NCI-H748 (cell line): ENCODE measurements at regions not wholly inside any gene's neighbourhood (a gene's known extent, or its start where the extent isn't known, plus 50 kb on each side); places are given as distances from the start of the nearest gene placed in this dataset.

ENCODE experiments used
- DNase-seq: peaks from one replicate; lab custom pipeline; 2025; ENCODE audit not compliant: unreplicated experiment; lab: John Stamatoyannopoulos, UW

GRCh38 chr2:118738524-118739308, 108.7 kb downstream of the EN1 start:
- DNase-seq: no peak

DNA sequence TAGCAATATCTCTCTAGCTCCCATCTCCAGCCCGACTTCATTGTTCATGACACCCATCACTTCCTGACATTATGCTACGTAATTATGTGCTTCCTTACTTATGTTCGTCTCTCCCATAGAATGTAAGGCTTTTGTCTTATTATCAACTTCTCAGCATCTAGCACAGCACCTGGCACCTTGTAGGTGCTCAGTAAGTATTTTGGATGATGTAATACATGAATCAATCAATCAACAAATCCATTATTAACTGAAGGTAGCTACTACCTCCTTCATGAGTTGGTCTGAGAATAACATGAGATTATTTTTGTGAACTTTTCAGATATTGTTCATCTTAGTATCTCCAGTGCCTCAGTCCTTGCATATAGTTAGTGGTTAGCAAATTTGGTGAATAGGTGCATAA, 109.3 kb downstream of the EN1 start:
- DNase-seq: no peak

GRCh38 chr2:118737684-118738083, 109.8 kb downstream of the EN1 start:
- DNase-seq: peak; percentile 42

GRCh38 chr2:118732432-118732831, 115.0 kb downstream of the EN1 start:
- DNase-seq: no peak

GRCh38 chr2:118731413-118731812, 116.0 kb downstream of the EN1 start:
- no peak for DNase-seq

DNA sequence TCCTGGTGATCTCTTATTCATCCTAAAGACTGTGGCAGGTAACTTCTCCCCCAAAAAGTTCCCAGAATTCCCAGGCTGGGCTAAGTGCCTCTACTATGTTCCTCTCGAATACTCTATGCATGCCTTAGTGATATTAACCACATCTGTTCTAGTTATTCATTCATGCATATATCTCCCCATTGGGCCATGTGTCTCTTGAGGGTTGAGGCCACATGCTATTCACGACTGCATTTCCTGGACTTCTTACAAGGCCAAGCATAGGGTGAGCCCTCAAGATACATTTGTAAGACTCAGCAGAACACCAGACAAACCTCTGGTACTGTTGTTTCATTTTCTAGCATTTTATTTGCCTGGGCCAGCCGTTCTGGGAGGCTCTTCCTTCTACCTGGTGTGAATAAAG, 117.0 kb downstream of the EN1 start:
- DNase-seq: no peak

DNA sequence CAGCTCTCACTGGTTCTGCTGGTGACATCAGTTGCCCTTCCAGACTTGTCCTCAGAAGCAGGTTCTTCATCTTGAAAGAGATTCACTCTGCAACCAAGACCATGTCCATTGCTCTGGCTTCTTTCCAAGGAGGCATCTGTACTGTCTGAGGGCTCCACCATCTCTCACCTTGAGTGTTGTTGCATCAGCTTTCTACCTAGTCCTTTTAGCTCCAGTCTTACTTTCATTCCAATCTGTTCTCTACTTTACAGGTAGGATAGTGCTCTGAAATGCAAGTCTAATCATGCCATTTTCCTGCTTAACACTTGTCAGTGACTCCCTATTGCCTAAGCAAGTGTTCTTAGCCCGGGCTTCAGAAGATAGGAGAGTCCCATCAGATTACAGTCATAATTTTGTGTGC, 117.7 kb downstream of the EN1 start:
- no peak for DNase-seq

- no peak for DNase-seq
Measured at GRCh38 chr2:118728984-118729383, 118.5 kb downstream of the EN1 start.

GRCh38 chr2:118726821-118727220, 120.6 kb downstream of the EN1 start:
- no peak for DNase-seq

DNA sequence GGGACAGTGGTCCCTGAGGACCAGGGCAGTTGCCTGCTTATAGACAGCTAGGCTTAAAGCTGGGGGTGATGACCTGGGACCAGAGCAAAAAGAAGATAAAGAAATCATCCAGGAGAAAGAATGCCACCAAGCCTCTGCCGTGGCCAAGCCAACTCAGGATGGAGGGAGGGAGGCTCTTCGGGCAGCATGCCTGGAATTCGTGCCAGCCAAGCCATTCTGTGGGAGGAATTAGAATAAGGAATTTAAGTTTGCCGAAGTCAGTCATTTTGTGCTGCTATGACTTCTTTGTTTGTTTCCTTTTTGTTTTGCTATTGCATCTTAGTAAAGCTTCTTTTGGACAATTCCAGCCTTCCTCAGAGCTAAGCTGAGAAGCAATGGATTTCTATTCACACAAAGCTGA, 124.1 kb downstream of the EN1 start:
- DNase-seq: no peak

DNA sequence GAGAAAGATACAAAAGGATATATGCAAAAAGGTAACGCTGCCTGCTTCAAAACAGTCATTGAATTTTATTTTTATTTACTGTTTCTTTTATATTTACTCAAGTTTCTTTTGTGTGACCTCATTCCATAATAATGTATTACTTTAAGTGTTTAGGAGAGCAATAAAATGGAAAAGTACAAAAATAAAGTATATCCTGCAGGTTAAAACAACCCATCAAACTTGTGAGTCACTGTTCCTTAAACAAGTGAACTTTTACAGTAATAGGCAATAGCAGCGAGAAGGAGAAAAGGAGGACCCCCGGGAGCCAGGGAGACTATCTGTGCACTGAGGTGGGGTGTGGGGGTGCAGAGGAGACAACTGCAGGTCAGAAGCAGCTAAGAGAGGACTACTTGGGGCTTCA, 124.5 kb downstream of the EN1 start:
- DNase-seq: no peak

DNA sequence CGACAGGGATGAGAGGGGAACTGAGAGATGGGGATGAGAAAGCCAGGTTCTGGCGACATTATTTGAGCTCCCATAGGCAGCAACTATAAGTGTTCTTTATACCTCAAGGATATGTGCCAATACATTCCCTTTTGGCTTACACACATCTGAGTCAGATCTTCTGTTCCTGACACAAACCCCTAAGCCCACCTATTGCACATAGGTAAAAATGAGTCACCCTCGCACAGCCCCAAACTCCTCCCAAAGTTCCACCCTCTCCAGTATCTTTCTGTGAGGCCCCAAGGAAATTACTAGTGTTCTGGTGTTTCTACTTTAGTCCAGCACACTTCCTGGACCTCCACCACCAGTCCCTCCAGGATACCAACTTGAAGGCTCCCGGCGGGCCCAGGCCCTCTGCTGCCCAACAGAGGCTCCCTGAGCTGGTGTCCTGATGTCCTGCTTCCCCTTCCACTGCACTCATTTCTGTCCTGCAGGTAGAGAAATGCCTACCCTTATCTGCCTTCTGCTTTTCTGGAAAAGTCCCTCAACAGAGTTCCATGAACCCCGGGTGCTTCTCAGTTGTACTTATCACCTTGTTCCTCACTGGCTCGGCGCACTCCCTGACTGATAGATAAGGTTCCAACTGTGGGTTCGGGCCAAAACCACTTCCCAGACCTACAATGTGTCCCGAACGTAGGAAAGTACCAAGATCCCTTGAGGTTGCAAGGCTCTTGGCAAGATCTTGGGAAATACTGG, 125.5 kb downstream of the EN1 start:
- no peak for DNase-seq

DNA sequence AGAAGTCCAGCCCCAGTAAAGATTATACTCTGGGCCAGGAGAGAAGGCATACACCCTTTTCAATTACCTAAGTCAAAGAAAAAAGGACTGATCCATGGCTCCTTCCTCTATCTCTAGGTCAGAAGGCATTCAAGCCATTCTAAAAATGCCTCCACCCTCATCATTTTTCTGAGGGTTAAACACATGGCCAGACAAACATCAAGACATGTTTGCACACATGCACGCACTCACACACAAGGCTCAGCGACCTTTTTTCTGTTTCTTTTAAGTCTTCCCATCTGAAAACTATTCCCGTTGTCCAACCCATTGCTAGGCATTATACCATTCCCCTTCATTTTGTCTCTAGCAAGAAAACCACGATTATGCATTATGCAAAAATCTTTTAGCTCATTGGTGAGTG, 126.6 kb downstream of the EN1 start:
- no peak for DNase-seq

- no peak for DNase-seq
Measured at GRCh38 chr2:118718921-118719320, 128.5 kb downstream of the EN1 start.

DNA sequence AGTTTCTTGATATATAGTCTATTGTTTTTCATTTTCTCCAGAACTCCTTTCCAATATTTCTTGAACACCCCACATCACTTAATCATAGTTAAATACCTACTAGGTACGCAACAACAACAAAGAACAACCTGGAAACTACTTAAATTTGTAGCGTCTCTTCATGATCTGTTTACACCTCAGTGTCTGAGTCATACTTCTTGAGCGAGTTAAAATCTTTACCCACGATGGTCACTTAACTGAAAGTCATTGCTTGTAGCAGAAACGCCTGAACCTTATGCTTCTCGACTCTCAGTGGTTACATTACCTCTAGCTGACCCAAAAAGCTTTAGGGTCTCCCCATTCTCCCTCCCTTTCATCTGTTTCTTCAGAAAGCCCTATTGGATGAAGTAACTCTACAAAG, 131.3 kb downstream of the EN1 start:
- no peak for DNase-seq

DNA sequence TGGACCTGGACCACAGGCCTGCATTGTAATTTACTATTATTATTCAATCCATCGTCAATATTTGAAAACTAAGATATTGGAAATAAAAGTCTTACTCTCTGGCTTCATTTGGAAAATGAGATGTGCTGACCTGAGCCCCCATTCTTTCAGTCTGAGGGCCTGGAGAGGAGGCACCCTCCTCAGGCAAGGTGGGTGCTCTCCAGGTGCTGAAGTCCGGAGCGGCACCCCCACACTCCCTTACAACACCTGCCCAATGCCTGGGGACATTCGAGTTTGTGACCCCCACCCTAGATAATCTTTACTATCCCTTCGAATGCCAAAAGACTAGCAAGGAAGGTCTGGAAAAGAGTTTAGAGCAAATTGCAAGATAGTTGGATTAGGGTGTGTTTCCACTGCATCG, 133.3 kb downstream of the EN1 start:
- DNase-seq: no peak

DNA sequence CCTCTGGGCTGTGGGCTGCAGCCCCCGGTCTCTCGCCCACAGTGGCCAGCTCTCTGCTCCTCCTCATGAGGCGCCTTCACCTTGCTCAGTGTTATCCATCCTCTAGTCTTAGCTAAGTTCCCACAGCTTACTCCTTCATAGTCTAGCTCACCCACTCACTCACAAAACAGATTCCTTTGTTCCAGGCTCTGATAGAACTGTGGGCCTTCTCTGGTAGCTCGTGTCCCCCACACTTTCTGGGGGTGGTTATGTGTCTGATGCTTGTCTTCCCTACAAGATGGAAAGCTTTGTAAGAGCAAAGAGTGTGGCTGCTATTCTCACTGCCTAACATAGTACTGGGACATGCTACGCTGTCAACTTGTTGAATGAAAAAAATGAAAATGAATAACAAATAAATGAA, 135.8 kb downstream of the EN1 start:
- DNase-seq: no peak

GRCh38 chr2:118710481-118710880, 137.0 kb downstream of the EN1 start:
- no peak for DNase-seq

- DNase-seq: no peak
Measured at GRCh38 chr2:118709786-118710185, 137.7 kb downstream of the EN1 start.

- no peak for DNase-seq
Measured at GRCh38 chr2:118706844-118707243, 140.6 kb downstream of the EN1 start.

- DNase-seq: peak; percentile 3
Measured at GRCh38 chr2:118706371-118706770, 141.1 kb downstream of the EN1 start.

- no peak for DNase-seq
Measured at GRCh38 chr2:118705032-118705431, 142.4 kb downstream of the EN1 start.
